Gastrocnemius medialis (tissue), 4 donors: ENCODE measurements at regions not wholly inside any gene's neighbourhood (a gene's known extent, or its start where the extent isn't known, plus 50 kb on each side); places are given as distances from the start of the nearest gene placed in this dataset.

Experiments
- ATAC-seq, 2 donors: fragments of 150-250 bp; one replicate each; pipeline ENCODE4 v1.9.1; 2016
- DNase-seq, 2 donors: peaks; one replicate each; pipeline ENCODE4 v3.0.0-alpha.2; 2019
- H3K27ac ChIP-seq, 4 donors: fragments of 200-600 bp; sonication (generic); 1 replicate in 1 of 4; 2 replicates in 3 of 4; pipeline ENCODE4 v1.5.1; 2016 to 2018; ENCODE audit warnings: mild to moderate bottlenecking in 2 of 4, moderate library complexity in 1 of 4
- H3K27me3 ChIP-seq, 3 donors: fragments of 200-600 bp; sonication (generic) in 2 of 3; 1 replicate in 1 of 3; 2 replicates in 2 of 3; pipeline versions ENCODE4 v1.5.1 to v1.6.0; 2016 to 2019; ENCODE audit warnings: mild to moderate bottlenecking in 1 of 3, moderate library complexity in 1 of 3
- H3K36me3 ChIP-seq, 2 donors: fragments of 200-600 bp; sonication (generic) in 1 of 2; one replicate each; pipeline ENCODE4 v1.5.1; 2017 to 2018
- H3K4me1 ChIP-seq, 2 donors: fragments of 200-600 bp; sonication (generic) in 1 of 2; one replicate each; pipeline ENCODE4 v1.5.1; 2016 to 2017; ENCODE audit warnings: mild to moderate bottlenecking in 2 of 2
- H3K4me3 ChIP-seq, 4 donors: fragments of 200-600 bp; sonication (generic) in 3 of 4; 1 replicate in 1 of 4; 2 replicates in 3 of 4; pipeline ENCODE4 v1.5.1; 2016 to 2019; ENCODE audit warnings: mild to moderate bottlenecking in 2 of 4
- H3K9me3 ChIP-seq, 3 donors: fragments of 200-600 bp; sonication (generic) in 2 of 3; 1 replicate in 1 of 3; 2 replicates in 2 of 3; pipeline ENCODE4 v1.5.1; 2016 to 2019
- CTCF ChIP-seq, 5 experiments: fragments of 450-650 bp in 3 of 5; fragments of 200-600 bp in 2 of 5; sonication (generic) in 2 of 5; IDR thresholded peaks in 4 of 5; conservative IDR thresholded peaks in 1 of 5; 1 replicate in 4 of 5; 2 replicates in 1 of 5; pipeline ENCODE4 v1.5.1; 2016 to 2019; ENCODE audit warnings: antibody characterized with exemption in 5 of 5, mild to moderate bottlenecking in 3 of 5, moderate library complexity in 3 of 5
- POLR2A ChIP-seq, 2 donors: fragments of 450-650 bp; IDR thresholded peaks; one replicate each; pipeline ENCODE4 v1.6.1; 2017; ENCODE audit warnings: antibody characterized with exemption in 2 of 2, mild to moderate bottlenecking in 2 of 2, moderate library complexity in 2 of 2
- in situ Hi-C, 4 donors: fragments of 200-750 bp; cut with MboI; loops; one replicate each; pipeline versions ENCODE4 v1.15.0 to v1.8.0; 2017; ENCODE audit warnings: low sequenced_read_pairs in 4 of 4
- intact Hi-C: fragments of 100-400 bp; cut with DNase I; formaldehyde crosslinking; loops from one replicate; pipeline ENCODE4 v1.15.1; 2023; ENCODE audit warnings: low total_unique reads

- TF ChIP-seq CTCF (IDR thresholded peaks at IDR 0.05 in 4 of 5, conservative IDR thresholded peaks at IDR 0.05 in 1 of 5) (no peak), POLR2A (IDR thresholded peaks at IDR 0.05) (no peak)
- Histone ChIP-seq H3K4me3 (no peak overlapping the region), H3K4me1 (no peaks in the 10 kb centered on the region), H3K27me3 (no peaks in the 10 kb centered on the region), H3K27ac (no peak overlapping the region), H3K36me3 (no peaks in the 10 kb centered on the region), H3K9me3 (no peaks in the 10 kb centered on the region)
- DNase-seq (no peak), ATAC-seq (no peak)
- in situ Hi-C loops, result no loop called here
- intact Hi-C loops, result no loop called here
Measured at GRCh38 chr10:131584287-131584686, 272.8 kb upstream of the TCERG1L start.

- ATAC-seq (no peak), DNase-seq (no peak)
- H3K9me3 ChIP-seq, result no peaks in the 10 kb centered on the region
- intact Hi-C loops, result no loop called here
- H3K4me1 ChIP-seq, result no peaks in the 10 kb centered on the region
- no peaks in the 10 kb centered on the region for H3K36me3 ChIP-seq
- no peaks in the 10 kb centered on the region for H3K27me3 ChIP-seq
- H3K27ac ChIP-seq, result no peak overlapping the region
- no peak for TF ChIP-seq CTCF (IDR thresholded peaks at IDR 0.05 in 4 of 5, conservative IDR thresholded peaks at IDR 0.05 in 1 of 5)
- no peak for TF ChIP-seq POLR2A (IDR thresholded peaks at IDR 0.05)
- in situ Hi-C loops, result no loop called here
- no peak overlapping the region for H3K4me3 ChIP-seq
Measured at GRCh38 chr10:131585761-131586160, 274.2 kb upstream of the TCERG1L start.

- ATAC-seq (no peak), DNase-seq (no peak)
- no peaks in the 10 kb centered on the region for H3K9me3 ChIP-seq
- in situ Hi-C loops, result no loop called here
- no peak overlapping the region for H3K4me3 ChIP-seq
- H3K4me1 ChIP-seq, result no peaks in the 10 kb centered on the region
- H3K27me3 ChIP-seq, result no peaks in the 10 kb centered on the region
- no peaks in the 10 kb centered on the region for H3K36me3 ChIP-seq
- H3K27ac ChIP-seq, result no peak overlapping the region
- TF ChIP-seq CTCF (IDR thresholded peaks at IDR 0.05 in 4 of 5, conservative IDR thresholded peaks at IDR 0.05 in 1 of 5) (no peak), POLR2A (IDR thresholded peaks at IDR 0.05) (no peak)
- intact Hi-C loops, result no loop called here
Measured at GRCh38 chr10:131586958-131587357, 275.4 kb upstream of the TCERG1L start.

- Histone ChIP-seq H3K4me3 (no peak overlapping the region), H3K27ac (no peak overlapping the region), H3K36me3 (no peaks in the 10 kb centered on the region), H3K9me3 (no peaks in the 10 kb centered on the region), H3K27me3 (no peaks in the 10 kb centered on the region), H3K4me1 (no peaks in the 10 kb centered on the region)
- TF ChIP-seq POLR2A (IDR thresholded peaks at IDR 0.05) (no peak), CTCF (IDR thresholded peaks at IDR 0.05 in 4 of 5, conservative IDR thresholded peaks at IDR 0.05 in 1 of 5) (no peak)
- intact Hi-C loops, result no loop called here
- ATAC-seq (no peak), DNase-seq (no peak)
- in situ Hi-C loops, result no loop called here
Measured at GRCh38 chr10:131587976-131588680, 276.6 kb upstream of the TCERG1L start.

GRCh38 chr10:131588704-131589220 lies 277.2 kb upstream of the TCERG1L start:
- ATAC-seq, result no peak
- H3K4me1 ChIP-seq, result no peaks in the 10 kb centered on the region
- H3K9me3 ChIP-seq, result no peaks in the 10 kb centered on the region
- DNase-seq, result no peak
- H3K36me3 ChIP-seq, result no peaks in the 10 kb centered on the region
- H3K27ac ChIP-seq, result no peak overlapping the region
- no peak overlapping the region for H3K4me3 ChIP-seq
- in situ Hi-C loops, result no loop called here
- H3K27me3 ChIP-seq, result no peaks in the 10 kb centered on the region
- intact Hi-C loops, result no loop called here
- TF ChIP-seq CTCF (IDR thresholded peaks at IDR 0.05 in 4 of 5, conservative IDR thresholded peaks at IDR 0.05 in 1 of 5) (no peak), POLR2A (IDR thresholded peaks at IDR 0.05) (no peak)
